DMS114 treated with DMSO at 0.1 percent for 48 hours (cell line): ENCODE measurements at regions not wholly inside any gene's neighbourhood (a gene's known extent, or its start where the extent isn't known, plus 50 kb on each side); places are given as distances from the start of the nearest gene placed in this dataset.
A peak's percentile ranks its signal among the peaks of the same experiment; 100 is the strongest.
"Not testable (repeated sequence)": the region's sequence is repeated elsewhere in the genome, so short reads cannot be mapped to it uniquely, and the experiment has no call there.

Experiments
- DNase-seq: peaks from one replicate; lab custom pipeline; 2025; ENCODE audit not compliant: unreplicated experiment; lab: John Stamatoyannopoulos, UW

DNA sequence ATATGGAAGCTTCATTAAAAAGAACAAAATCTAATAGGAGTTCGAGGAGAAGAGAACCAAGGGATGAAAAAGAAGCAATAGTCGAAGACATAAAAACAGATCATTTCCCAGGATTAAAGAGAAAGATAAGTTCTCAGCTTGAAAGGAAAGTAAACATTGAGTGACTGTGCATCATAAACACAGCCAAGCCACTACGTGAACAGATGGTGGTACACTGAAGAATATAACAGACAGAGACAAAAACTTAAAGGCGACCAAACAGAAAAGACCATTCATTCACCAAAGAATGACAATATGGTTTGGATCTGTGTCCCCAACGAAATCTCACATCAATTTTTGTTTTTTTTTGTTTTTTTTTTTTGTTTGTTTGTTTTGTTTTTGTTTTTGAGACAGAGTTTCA is 210.8 kb upstream of the LINGO1 start:
- DNase-seq, result no peak

DNA sequence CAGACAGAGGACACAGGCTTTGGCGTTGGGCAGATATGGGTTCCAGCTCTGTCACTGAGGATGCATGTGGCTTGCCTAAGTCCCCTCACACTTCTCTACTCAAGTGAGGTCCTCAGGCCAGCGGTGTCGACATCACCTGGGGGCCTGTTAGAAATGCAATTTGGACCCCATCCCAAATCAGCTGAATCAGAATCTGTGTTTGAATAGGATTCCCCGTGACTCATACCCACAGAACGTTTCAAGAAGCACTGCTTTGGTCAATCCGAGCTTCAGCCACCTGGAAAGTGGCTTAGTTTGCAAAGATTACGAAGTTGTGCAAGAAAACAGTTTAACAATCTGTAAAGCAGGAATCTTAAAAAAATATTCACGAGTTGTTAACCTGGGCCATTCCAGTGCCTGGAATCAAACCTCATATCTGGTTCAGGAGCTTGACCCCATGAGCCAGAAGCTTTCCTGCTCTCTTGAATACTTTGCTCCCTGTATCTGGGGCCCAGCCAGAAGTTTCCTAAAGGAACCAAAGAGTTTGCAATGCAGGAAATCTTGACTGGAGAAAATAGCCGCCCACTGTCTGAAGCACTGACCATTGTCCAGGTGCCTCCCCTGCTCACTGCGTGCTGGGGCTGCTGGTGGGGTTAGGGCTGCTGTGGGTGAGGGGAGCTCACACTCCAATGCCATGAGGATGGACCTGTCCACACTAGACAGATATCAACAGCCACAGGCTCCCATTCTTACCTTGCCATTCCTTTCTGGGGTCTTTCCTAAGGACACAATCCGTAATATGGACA is 208.5 kb upstream of the LINGO1 start:
- no peak for DNase-seq

DNA sequence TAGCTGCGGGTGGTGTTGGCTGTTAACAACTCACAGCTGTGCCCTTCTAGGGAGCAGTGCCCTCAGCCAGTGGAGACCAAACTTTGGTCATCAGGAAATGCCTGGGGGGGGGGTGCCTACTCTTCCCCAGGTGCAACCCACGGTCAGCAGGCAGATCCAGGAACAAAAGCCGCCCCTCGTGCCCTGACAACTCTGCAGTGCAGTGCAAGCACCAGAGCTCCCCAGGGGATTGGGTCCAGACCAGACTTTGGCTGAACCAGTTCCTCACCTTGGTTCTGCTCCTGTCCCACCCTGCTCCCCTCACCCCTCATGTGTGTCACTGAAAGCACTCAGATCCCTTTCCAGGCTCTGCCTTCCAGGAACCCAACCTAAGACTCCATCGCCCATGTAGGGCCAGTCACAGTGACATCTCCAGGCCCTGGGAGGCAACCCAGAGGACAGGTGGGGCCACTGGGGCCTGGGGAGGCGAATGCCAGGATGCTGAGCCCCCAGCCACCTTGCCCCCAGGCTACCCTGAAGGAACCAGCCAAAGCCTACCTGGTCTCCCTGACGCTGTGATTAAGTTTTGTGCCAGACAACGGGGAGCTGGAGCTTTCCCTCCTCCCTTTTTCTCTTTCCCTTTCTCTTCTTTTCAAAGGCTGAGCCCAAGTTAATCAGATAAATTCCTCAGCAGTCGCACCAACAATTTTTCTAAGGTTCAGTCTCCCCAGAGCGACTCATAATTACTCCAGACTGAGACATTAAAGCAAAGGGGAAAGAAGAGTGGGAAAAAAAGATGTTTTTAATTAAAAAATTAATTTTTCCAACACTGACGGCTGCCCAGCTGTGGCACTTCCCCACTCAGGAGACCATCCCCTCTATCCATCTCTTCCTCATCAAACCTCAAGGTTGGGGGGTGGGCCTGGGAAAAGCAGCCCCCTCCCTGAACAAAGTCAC is 207.5 kb upstream of the LINGO1 start:
- DNase-seq, result no peak

DNA sequence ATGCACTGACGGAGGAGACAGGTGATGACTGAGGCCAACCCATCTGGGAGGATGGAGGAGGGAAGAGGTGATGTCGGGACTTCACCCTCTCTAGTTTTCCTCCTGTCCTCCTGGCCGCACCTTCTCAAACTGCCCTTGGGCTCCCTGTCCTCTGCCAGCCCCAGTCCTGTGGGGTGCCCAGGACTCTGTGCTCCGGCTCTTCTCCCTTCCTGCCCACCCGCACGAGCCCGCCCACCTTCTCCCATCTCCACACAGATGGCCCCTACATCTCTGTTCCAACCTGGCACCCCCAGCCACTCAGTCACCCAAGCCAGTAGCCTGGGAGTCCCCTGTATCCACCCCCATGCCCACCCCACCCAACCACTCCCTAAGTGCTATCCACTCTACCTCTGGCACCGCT is 206.7 kb upstream of the LINGO1 start:
- no peak for DNase-seq

DNA sequence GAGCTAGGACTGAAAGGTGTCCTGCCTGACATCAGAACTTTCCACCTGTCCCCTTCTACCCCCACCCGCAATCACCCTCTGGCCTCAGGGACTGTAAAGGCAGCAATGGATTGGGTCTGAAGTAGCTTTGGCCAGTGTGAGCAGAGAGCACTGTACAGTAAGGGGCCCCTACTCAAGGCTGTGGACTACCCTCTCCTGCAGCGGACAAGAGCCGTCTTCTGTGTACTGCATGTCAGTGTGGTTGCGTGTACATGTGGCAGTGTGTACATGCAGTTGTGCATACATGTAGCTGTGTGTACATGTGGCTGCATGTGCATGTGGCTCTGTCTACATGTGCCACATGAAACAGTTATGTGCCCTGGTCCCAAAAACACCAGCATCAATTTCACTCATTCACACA is 205.9 kb upstream of the LINGO1 start:
- no peak for DNase-seq

DNA sequence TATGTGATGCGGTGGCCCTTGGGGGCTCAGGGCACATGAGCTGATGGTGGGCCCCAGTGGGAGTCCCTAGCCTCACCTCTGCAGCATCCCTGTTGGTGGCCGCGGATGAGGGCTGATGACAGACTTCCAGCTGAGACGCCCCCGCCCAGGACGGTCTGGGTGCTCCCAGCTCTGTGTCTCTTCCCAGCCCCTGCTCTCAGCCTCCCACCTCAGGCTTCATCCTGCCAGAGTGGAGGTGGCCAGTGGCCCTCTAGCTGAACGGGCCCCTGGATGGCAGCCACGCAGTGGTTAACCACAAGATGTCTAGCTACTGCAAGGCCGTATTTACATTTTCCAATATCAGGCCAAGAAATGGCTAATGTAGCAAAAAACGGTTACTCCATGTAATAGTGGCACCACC is 205.3 kb upstream of the LINGO1 start:
- no peak for DNase-seq

DNA sequence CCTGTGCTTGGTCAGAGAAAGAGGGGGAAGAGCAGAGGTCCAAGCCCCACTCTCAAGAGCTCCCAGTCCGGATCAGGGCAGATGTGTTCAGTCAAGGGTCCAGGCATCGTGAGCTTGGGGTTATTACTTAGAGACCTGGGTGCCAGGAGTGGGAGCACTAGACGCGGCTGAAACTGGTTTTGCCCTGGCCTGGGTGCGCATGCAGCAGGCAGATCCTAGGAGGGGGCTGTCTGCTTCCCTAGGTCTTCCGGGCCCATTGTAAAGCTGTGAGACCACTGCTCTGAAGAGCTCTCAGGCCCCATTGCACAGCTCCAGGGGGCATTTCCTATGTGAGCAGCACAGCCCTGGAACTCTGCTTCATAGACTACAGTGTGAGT is 204.9 kb upstream of the LINGO1 start:
- no peak for DNase-seq

DNA sequence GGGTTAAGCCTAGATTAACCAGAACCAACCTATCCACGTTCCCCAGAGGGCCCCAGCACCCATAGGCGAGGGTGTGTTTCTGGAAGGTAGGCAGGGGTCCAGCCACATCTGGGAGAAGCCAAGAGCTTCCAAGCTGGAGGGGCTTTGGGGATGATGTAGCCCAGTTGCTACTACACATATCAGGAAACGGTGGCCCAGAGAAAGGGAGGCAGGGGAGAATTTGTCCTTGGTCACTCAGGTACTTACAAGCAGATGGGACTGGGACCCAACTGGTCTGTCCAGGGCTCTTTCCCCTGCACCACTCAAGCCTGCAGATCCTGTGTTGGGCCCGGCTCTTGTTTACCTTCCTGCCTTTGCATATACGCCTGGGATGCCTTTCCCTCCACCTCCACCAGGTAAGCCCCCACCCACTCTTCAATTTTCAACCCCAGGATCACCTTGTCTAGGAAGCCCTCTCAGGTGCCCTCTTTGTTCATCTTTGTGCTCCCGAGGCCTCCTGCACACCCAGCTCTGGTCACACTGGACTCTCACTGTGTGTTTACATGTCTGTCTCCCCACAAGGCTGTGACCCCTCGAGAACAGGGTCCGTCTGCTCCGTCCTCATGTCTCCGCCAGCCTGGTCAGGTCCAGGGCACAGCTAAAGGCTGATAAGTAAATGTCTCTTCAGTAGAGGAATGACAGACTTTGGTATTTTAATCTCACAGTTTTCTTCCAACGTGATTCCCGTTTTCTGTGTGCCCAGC is 204.4 kb upstream of the LINGO1 start:
- DNase-seq, result no peak

DNA sequence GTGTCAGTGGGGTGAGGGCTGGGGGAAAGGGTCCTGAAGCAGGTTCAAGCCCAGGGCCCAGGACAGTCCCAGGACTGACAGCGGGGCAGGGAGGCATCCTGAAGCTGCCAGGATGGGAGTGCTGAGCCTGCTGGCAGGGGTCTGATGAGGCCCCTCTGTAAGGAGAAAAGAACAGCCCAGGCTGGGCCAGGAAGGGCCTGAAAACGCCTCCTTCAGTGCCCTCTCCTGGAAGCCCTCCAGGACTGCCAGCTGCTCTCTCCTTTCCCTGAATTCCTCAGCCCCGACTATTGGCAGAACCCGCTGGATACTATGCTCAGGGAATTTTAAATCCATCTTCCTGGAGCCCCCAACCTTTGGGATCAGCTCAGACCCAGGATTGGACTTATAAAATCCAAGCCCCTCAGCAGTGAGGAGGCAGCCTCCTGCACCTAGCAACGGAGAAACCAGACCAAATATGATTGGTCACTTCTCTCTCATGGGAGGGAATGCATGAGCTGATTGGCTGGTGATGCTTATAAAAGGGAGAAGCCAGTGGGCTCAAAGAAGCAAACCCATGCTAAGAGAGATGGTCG is 203.5 kb upstream of the LINGO1 start:
- DNase-seq, result peak; percentile 28

DNA sequence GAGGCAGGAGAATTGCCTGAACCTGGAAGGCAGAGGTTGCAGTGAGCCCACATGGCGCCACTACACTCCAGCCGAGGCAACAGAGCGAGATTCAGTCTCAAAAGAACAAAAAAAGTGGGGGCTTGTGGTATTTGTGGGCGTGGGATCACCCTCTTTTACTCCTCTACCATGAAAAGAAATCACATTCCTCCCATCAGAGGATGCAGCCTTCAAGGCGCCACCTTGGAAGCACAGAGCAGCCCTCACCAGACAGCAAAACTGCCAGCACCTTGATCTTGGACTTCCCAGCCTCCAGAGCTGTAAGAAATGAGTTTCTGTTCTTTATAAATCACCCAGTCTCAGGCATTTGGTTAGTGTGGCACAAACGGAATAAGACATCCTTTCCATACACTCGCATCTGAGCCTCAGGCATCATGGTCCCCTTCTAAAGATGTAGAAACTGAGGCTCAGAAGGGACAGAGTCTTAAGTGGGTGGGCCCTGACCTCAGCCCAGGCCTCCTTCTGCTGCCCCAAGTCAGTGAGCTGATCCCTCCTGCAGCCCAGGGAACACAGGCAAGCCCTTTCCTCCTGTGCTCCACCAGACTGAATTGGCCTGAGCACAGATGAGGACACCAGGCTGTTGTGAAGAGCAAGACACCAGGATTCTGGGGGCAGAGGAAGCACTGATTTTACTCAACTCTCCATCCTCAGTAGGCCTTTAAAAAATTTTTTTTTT is 201.7 kb upstream of the LINGO1 start:
- DNase-seq, result no peak

DNA sequence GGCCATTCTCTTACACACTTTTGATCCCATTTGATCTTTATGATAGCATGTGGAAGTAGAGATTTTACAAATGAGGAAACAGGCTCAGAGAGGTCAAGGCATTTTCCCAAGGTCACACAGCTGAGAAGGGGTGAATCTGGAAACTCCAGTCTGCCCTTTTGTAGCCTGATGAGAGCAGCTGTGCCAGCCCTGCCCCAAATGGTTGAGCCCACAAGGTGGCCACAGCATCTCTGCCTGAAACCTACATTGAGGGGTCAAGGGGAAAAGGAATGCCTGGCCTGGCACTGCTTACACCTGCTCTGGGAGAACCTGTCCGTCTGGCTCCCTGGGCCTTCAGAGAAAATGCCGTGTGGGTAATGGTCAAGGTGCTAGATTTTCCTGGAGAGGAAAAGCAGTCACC is 200.2 kb upstream of the LINGO1 start:
- no peak for DNase-seq

DNA sequence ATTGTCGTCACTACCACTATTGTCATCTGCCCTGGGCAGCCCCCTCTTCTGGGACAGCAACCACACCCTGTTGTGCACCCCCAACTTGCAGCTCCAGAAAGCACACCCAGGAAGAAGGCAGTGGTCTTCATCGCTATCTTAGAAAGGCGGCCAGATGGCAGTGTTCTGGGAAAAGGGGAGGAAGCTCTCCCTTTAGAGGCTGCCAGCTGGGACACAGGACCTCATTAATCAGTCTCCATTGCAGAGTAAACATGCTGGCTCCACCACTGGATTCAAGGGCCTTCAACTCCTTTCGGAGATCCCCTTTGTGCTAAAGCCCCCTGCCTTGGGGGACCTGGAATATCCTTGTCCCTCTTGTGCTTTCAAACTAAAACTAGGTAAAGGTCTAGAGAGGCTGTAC is 199.3 kb upstream of the LINGO1 start:
- DNase-seq, result no peak

DNA sequence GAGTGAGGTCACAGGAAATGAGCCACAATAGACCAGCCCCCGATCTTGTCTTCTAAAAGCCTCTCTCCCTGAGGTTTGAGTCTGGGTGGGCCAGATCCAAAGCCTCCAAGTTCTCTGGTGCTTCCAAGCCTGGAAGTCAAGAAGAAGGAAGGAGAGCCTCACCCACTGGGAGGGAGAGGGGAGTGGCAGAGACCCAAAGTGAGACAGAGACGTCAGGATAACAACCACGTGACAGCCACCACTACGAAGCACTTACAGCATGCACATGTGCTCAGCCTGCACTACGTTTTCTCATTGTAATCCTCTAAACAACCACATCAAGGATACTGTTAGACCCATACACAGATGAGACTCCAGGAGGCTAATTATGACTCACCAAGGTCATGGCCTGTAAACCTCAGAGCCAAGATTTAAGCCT is 197.3 kb upstream of the LINGO1 start:
- no peak for DNase-seq

DNA sequence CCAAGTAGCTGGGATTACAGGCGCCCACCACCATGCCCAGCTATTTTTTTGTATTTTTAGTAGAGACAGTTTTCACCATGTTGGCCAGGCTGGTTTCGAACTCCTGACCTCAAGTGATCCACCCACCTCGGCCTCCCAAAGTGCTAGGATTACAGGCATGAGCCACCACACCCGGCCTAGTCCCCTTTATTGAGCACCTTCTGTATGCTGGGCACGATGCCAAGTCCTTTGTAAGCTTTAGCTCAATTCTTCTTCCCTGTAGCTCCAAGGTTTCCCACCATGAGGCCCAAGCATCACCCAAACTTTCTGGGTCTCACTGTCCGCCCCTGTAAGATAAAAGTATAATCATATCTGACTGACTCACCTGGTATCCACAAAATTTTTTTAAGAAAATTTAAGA is 196.6 kb upstream of the LINGO1 start:
- DNase-seq, result not testable (repeated sequence)

DNA sequence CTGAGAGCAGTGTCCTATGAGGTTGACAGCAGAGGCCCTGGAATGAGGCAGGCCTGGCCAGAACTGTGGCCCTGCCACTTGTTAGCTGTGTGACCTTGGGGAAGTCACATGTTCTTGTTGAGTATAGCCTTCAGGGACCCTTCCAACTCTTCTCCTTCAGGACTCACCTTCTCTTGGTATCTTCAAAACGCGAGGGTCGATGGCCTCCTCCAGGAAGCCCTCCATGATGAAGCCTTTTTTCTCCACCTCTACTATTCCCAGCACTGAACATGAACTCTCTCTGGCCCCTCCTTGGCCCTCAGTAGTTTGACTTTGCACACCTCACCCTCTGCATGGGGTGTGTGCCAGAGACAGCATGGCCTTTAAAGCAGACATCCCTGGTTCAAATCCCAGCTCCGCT is 195.1 kb upstream of the LINGO1 start:
- no peak for DNase-seq

DNA sequence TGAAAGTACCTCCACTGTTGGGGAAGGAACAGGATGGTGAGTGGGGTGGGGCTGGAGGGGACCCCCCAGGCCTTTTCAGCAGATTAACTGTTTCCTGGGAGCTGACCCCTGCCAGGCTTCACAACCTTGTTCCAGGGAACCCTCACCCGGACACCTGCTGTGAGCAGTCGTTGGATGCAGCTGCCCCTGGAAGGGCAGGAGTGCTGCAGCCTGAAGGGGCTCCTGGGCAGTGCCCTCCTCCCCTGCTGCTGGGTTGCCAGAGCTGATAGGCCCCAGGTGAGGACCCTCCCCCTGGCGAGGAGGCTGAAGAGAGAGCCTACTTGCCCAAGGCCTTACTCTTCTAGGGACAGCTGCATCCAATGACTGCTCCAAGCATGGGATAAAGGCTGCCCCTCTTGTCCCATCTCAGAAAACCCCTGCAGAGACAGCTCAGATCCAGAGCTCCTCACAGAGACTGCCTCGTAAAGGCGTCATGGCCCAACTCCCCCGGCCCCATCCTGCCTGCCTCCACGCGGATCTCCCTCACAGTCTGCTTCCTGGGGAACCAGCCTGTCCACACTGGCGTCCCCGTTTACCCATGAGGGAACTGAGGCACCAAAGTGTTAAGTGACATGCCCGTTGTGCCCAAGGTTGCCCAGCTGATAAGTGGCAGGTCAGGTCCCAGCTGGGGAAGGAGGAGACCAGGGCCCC is 193.4 kb upstream of the LINGO1 start:
- no peak for DNase-seq

DNA sequence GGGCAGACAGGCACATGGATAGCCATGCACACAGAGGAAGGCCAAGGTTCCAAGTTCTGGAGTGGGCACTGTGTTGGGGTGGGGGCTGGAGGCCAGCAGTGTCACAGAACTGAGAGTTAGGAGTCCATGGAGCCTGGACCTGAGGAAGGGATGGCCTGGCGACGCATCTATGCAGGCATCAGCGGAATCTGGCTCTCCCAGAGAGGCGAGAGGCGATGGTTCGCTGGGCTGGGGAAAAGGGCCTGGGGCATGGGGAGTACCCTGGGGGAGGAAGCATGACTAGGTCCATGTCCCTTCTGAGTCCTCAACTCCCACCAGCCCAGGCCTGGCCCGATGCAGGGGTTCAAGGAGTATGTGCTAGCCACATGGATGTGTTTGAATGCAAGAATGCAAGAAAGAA is 192.8 kb upstream of the LINGO1 start:
- no peak for DNase-seq

DNA sequence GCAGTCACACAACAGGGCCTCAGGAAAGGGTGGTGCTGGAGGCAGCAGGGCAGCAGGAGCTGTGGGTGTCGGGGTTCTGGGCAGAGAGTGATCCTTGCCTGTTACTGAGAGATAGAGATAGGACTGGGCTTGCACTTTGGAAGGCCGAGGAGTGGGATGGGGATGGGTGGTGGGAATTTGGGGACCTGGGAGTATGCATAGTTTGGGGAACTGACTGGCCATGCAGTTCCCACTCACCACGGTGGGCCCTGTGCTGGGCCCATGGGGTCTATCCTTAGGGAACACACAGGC is 192.5 kb upstream of the LINGO1 start:
- no peak for DNase-seq

DNA sequence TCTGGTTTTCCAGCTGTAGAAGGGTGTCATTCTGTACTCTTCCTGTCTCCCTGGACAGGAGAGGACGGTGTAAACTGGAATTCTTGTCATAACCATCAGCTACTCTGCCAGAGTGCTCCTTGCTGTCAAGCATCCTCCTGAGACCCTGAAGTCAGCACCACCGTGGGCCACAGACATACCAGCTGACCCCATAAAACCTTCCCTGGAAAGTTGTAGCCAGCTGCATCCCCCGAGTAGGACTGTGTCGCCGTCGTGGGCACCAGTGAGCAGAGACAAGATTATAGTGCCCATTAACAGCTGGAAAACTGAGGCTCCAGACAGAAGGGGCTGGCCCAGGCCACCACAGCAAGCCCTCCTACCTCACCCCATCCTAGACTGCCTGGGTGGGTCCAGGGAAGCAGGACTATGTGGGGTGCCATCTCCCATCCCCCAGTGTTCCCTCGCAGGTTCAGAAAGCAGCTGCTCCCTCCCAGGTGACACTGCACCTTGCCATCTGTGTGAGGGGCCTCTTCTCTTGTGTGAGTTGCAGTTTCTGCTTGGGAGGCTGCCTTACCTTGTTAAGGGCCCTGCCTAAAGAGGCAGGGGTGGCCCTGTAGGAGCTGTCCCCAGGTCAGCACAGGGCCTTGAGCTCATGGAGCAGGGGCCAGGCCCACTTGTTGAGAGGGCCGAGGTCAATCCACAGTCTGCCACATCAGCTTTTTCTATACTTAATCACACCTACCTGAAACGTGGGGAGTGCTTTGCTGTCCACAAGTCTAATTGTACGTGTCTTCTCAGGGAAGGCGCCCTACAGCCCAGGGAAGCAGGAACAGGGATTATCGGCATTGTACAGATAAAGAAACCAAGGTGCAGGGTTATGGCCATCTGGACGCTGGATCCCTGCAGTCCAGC is 191.9 kb upstream of the LINGO1 start:
- no peak for DNase-seq
